ENCODE measurements at regions not wholly inside any gene's neighbourhood (a gene's known extent, or its start where the extent isn't known, plus 50 kb on each side); places are given as distances from the start of the nearest gene placed in this dataset.

GRCh38 chr3:102329066-102329465 lies 105.7 kb upstream of the ZPLD1 start:
- Histone ChIP-seq H4K20me1 (ENCODE audit: insufficient read depth, low read length) (no peaks in the 10 kb centered on the region), H3K4me1 (ENCODE audit: insufficient read depth, low read length) (no peaks in the 10 kb centered on the region), H3K27ac (ENCODE audit: low read depth, low read length) (no peak overlapping the region), H3K27me3 (ENCODE audit: insufficient read depth, low read length) (peaks cover 3% of the 10 kb centered on the region), H3K79me2 (ENCODE audit: insufficient read depth, low read length) (no peaks in the 10 kb centered on the region), H3K36me3 (ENCODE audit: insufficient read depth, low read length) (no peaks in the 10 kb centered on the region), H2AFZ (ENCODE audit: low read length) (no peak overlapping the region), H3K9me3 (ENCODE audit: low read depth, low read length) (no peaks in the 10 kb centered on the region), H3K4me3 (ENCODE audit: insufficient read depth, low read length) (no peak overlapping the region), H3K4me2 (ENCODE audit: insufficient read depth, low read length) (no peak overlapping the region)
- TF ChIP-seq, protein P1, sequence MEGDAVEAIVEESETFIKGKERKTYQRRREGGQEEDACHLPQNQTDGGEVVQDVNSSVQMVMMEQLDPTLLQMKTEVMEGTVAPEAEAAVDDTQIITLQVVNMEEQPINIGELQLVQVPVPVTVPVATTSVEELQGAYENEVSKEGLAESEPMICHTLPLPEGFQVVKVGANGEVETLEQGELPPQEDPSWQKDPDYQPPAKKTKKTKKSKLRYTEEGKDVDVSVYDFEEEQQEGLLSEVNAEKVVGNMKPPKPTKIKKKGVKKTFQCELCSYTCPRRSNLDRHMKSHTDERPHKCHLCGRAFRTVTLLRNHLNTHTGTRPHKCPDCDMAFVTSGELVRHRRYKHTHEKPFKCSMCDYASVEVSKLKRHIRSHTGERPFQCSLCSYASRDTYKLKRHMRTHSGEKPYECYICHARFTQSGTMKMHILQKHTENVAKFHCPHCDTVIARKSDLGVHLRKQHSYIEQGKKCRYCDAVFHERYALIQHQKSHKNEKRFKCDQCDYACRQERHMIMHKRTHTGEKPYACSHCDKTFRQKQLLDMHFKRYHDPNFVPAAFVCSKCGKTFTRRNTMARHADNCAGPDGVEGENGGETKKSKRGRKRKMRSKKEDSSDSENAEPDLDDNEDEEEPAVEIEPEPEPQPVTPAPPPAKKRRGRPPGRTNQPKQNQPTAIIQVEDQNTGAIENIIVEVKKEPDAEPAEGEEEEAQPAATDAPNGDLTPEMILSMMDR (IDR thresholded peaks at IDR 0.05; ENCODE audit: extremely low read depth, low read depth, low read length), result no peak
- no peak for DNase-seq (ENCODE audit: insufficient read length, low spot score, missing footprints)

- no peaks in the 10 kb centered on the region for H3K9me3 ChIP-seq (ENCODE audit: low read depth, low read length)
- DNase-seq (ENCODE audit: insufficient read length, low spot score, missing footprints), result no peak
- no peaks in the 10 kb centered on the region for H3K79me2 ChIP-seq (ENCODE audit: insufficient read depth, low read length)
- H3K4me2 ChIP-seq (ENCODE audit: insufficient read depth, low read length), result no peak overlapping the region
- no peak overlapping the region for H2AFZ ChIP-seq (ENCODE audit: low read length)
- no peak overlapping the region for H3K4me3 ChIP-seq (ENCODE audit: insufficient read depth, low read length)
- TF ChIP-seq, protein P1 (IDR thresholded peaks at IDR 0.05; ENCODE audit: extremely low read depth, low read depth, low read length), result no peak
- H3K27me3 ChIP-seq (ENCODE audit: insufficient read depth, low read length), result peaks cover 3% of the 10 kb centered on the region
- H4K20me1 ChIP-seq (ENCODE audit: insufficient read depth, low read length), result no peaks in the 10 kb centered on the region
- no peaks in the 10 kb centered on the region for H3K4me1 ChIP-seq (ENCODE audit: insufficient read depth, low read length)
- no peak overlapping the region for H3K27ac ChIP-seq (ENCODE audit: low read depth, low read length)
- no peaks in the 10 kb centered on the region for H3K36me3 ChIP-seq (ENCODE audit: insufficient read depth, low read length)
Observed at GRCh38 chr3:102329561-102329960, 105.3 kb upstream of the ZPLD1 start.

DNA sequence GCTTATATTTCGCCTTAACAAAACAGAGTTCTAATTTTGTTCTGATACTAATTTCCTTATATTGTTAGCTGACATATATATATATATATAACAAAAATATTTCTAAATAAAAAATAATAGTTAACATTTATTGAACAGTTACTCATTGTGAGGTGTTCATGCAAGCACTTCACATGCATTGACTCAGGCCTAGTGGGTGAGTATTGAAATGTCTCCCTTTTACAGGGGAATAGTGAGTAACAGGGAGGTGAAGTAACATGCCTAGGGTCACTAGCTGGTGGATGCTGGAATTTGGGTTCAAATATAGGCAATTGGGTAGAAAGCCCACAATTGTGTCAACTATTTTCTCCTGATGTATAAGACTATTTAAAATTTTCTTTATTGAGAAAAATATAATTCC lies 102.6 kb upstream of the ZPLD1 start:
- TF ChIP-seq, protein P1 (IDR thresholded peaks at IDR 0.05; ENCODE audit: extremely low read depth, low read depth, low read length), result no peak
- no peak for DNase-seq (ENCODE audit: insufficient read length, low spot score, missing footprints)

GRCh38 chr3:102332934-102333333 lies 101.9 kb upstream of the ZPLD1 start:
- DNase-seq (ENCODE audit: insufficient read length, low spot score, missing footprints), result no peak
- TF ChIP-seq, protein P1 (IDR thresholded peaks at IDR 0.05; ENCODE audit: extremely low read depth, low read depth, low read length), result no peak

More for the DNA sequence above, 102.6 kb upstream of the ZPLD1 start:
- no peak overlapping the region for H3K4me3 ChIP-seq (ENCODE audit: insufficient read depth, low read length)
- no peaks in the 10 kb centered on the region for H4K20me1 ChIP-seq (ENCODE audit: insufficient read depth, low read length)
- no peaks in the 10 kb centered on the region for H3K36me3 ChIP-seq (ENCODE audit: insufficient read depth, low read length)
- H3K4me1 ChIP-seq (ENCODE audit: insufficient read depth, low read length), result no peaks in the 10 kb centered on the region
- H3K27me3 ChIP-seq (ENCODE audit: insufficient read depth, low read length), result peaks cover 3% of the 10 kb centered on the region
- H3K9me3 ChIP-seq (ENCODE audit: low read depth, low read length), result no peaks in the 10 kb centered on the region
- H3K27ac ChIP-seq (ENCODE audit: low read depth, low read length), result no peak overlapping the region
- no peak overlapping the region for H2AFZ ChIP-seq (ENCODE audit: low read length)
- H3K4me2 ChIP-seq (ENCODE audit: insufficient read depth, low read length), result no peak overlapping the region
- H3K79me2 ChIP-seq (ENCODE audit: insufficient read depth, low read length), result no peaks in the 10 kb centered on the region

More at GRCh38 chr3:102332934-102333333, 101.9 kb upstream of the ZPLD1 start:
- Histone ChIP-seq H3K27me3 (ENCODE audit: insufficient read depth, low read length) (peaks cover 3% of the 10 kb centered on the region), H3K27ac (ENCODE audit: low read depth, low read length) (no peak overlapping the region), H3K79me2 (ENCODE audit: insufficient read depth, low read length) (no peaks in the 10 kb centered on the region), H3K4me1 (ENCODE audit: insufficient read depth, low read length) (no peaks in the 10 kb centered on the region), H3K4me3 (ENCODE audit: insufficient read depth, low read length) (no peak overlapping the region), H2AFZ (ENCODE audit: low read length) (no peak overlapping the region), H3K36me3 (ENCODE audit: insufficient read depth, low read length) (no peaks in the 10 kb centered on the region), H3K4me2 (ENCODE audit: insufficient read depth, low read length) (no peak overlapping the region), H4K20me1 (ENCODE audit: insufficient read depth, low read length) (no peaks in the 10 kb centered on the region), H3K9me3 (ENCODE audit: low read depth, low read length) (no peaks in the 10 kb centered on the region)
